ENCODE measurements at regions not wholly inside any gene's neighbourhood (a gene's known extent, or its start where the extent isn't known, plus 50 kb on each side); places are given as distances from the start of the nearest gene placed in this dataset.

DNA sequence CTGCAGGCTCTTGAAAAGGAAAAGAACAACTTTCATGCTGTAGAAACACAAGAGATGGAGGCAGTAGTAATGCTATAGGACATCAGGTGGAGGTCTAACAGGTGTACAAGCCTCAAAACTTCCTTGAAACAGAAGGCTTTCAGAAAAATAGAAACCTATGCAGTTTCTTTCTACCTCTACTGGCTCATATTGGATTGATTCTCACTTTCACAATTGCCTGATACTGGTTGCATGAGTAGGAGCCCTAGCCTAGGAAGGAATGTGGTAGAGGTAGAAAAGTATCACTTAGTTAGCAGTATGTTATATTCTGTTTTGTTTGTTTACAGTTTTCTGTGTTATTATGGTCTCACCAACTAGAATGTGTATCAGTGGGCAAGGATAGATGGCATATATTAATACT is 175.4 kb upstream of the GORAB start:
- DNase-seq: no peak
- TF ChIP-seq GATA1 (IDR thresholded peaks at IDR 0.05; ENCODE audit: low read depth, low read length) (no peak), POLR2A (IDR thresholded peaks at IDR 0.05; ENCODE audit: low read length) (no peak)

DNA sequence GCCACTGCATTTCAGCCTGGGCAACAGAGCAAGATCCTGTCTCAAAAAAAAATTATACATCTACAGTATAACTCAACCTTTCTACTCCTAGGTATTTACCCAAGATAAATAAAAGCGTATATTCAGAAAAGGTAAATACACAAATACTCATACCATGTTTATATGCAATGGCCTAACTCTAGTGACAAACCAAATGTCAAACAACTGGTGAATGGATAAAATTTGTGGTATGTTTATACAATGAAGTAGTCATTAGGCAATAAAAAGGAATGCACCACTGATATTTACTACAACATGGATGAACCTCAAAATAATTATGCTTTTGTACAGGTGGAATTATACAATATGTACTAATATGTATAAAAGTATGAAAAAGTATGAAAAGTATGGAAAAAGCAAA is 174.2 kb upstream of the GORAB start:
- no peak for DNase-seq
- TF ChIP-seq POLR2A (IDR thresholded peaks at IDR 0.05; ENCODE audit: low read length) (no peak), GATA1 (IDR thresholded peaks at IDR 0.05; ENCODE audit: low read depth, low read length) (no peak)

DNA sequence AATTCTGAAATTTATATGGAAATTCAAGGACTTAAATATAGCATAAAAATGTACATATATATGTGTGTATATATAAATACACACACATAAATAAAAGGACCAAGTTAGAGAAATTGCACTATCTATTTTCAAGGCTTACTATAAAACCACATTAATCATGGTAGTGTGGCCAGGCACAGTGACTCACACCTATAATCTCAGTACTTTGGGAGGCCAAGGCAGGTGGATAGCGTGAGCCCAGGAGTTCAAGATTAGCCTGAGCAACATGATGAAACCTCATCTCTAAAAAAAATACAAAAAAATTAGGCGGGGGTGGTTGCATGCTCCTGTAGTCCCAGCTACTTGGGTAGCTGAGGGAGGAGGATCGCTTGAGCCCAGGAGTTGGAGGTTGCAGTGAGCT is 171.4 kb upstream of the GORAB start:
- DNase-seq: no peak
- TF ChIP-seq GATA1 (IDR thresholded peaks at IDR 0.05; ENCODE audit: low read depth, low read length) (no peak), POLR2A (IDR thresholded peaks at IDR 0.05; ENCODE audit: low read length) (no peak)

DNA sequence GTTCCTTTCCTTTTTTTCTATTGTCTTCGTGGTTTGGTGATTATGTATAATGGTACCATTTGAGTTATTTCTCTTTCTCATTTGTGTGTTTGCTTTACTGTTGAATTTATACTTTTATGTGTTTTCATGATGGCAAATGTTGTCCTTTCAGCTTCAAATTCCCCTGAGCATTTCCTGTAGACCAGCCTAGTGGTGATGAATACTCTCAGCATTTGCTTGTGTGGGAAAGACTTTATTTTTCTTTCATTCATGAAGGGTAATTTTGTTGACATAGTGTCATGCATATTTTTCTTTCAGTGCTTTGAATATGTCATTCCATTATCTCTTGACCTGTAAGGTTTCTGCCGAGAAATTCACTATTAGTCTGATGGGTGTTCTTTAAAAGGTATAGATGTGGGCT is 166.6 kb upstream of the GORAB start:
- TF ChIP-seq GATA1 (IDR thresholded peaks at IDR 0.05; ENCODE audit: low read depth, low read length): no peak
- TF ChIP-seq POLR2A (IDR thresholded peaks at IDR 0.05; ENCODE audit: low read length): no peak
- DNase-seq: no peak

DNA sequence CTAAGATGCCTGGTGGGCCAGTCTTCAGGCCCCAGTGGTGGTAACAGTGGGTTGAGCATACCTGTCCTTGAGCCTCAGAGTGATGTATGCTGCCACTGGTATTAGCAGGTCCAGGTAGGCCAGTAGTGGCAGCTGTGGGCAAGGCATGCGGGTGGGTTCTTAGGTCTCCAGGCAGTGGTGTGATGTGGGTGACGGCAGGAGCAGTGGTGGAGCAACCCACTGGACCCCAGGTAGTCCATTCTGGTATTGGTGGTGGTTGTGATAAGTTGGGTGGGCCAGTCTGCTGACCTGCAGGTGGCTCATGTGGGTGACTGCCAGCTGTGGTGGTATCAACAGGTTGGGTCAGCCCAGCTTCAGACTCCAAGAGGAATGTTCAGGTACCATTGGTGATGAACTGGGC is 165.0 kb upstream of the GORAB start:
- DNase-seq: no peak
- TF ChIP-seq POLR2A (IDR thresholded peaks at IDR 0.05; ENCODE audit: low read length): no peak
- no peak for TF ChIP-seq GATA1 (IDR thresholded peaks at IDR 0.05; ENCODE audit: low read depth, low read length)

DNA sequence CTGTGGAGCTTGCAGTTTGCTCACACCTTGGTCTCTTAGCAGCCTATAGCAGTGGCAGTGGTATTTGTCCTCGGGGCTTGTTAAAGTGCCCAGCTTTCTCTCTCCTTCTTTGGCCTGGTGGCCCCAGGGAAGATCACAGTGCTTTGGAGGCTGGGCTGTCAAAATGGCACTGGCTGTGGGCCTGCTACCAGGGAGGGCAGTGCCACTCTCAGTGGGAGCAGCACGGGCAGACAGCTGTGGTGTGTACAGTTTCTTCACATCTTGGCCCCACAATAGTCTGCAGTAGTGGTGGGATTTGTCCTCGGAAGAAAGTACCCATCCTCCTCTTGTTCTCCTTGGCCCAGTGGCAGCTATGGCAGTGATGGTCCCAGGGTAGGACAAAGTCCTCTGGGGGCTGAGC is 164.4 kb upstream of the GORAB start:
- no peak for DNase-seq
- no peak for TF ChIP-seq GATA1 (IDR thresholded peaks at IDR 0.05; ENCODE audit: low read depth, low read length)
- TF ChIP-seq POLR2A (IDR thresholded peaks at IDR 0.05; ENCODE audit: low read length): no peak

DNA sequence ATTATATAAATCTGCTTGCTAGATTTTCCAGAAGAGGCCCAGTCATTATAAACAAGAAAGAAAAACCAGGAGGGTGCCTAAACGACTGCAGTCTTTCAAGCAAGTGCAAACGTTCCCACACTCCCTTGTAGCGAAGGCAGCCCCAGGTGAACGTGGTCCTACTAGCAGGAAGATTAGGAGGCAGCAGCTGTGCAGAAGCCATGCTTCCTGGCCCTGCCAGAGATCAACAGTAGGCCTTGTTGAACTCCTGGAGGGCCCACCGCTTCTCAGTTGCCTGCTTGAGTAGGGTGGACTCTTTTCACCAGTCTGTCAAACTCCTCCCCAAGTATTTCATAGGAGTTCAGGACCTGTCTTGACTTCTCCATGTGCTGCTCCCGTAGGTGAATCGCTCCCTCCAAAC is 163.0 kb upstream of the GORAB start:
- no peak for TF ChIP-seq POLR2A (IDR thresholded peaks at IDR 0.05; ENCODE audit: low read length)
- no peak for TF ChIP-seq GATA1 (IDR thresholded peaks at IDR 0.05; ENCODE audit: low read depth, low read length)
- DNase-seq: no peak

DNA sequence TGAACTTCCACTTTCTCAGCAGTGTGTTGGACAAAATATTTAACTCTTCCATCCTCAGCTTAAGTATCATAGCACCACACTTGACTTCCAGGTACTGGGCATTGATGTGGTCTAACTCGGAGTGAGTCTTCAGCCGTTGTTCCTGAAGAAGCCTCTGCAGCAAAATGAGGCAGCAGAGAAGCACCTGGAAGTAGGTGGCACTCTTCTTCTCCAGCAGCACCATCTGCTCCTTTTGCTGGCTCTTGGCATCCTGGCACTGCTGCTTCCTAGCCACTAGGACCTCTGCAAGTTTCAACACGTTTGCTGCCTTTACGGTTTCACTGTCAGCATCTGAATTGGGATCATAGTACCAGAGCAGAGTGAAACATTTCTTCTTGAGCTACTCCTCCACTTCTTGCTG is 162.5 kb upstream of the GORAB start:
- no peak for TF ChIP-seq GATA1 (IDR thresholded peaks at IDR 0.05; ENCODE audit: low read depth, low read length)
- TF ChIP-seq POLR2A (IDR thresholded peaks at IDR 0.05; ENCODE audit: low read length): no peak
- no peak for DNase-seq

DNA sequence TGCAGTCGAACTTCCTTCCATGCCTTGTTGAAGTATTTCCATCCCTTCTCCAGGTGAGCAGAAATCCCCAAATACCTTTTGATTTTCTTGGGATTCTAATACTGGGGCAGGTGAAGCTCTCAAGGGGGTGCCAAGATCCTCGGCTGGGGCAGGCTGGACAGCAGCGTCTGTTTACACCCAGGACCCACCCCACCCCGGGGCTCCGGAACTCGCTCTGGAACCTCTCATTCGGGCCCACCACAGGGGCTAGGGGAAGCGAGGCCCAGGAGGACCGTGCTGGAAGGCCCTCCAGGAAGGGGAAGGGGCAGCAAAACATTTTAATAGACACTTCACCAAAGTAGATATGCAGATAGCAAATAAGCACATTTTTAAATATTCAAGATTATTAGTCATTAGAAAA is 161.9 kb upstream of the GORAB start:
- TF ChIP-seq POLR2A (IDR thresholded peaks at IDR 0.05; ENCODE audit: low read length): no peak
- TF ChIP-seq GATA1 (IDR thresholded peaks at IDR 0.05; ENCODE audit: low read depth, low read length): no peak

DNA sequence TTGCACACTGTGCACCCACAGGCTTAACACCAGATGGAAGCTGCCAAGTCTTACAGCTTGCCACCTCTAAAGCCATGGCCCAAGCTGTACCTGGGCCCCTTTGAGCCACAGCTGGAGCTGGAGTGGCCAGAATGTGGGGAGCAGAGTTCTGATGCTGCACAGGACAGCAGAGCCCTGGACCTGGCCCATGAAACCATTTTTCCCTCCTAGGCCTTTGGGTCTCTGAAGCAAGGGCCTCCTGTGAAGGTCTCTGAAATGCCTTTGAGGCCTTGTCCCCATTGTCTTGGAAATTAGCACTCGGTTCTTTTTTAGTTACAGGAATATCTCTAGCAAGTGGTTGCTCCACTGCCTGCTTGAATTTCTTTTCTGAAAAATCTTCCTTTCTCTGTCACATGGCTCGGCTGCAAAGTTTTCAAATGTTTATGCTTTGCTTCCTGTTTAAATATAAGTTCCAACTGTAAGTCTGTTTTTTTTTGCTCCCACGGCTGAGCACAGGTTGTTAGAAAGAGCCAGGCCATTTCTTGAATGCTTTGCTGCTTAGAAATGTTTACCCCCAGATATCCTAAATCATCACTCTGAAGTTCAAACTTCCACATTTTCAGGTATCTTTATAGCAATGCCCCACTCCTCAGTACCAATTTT is 156.8 kb upstream of the GORAB start:
- DNase-seq: no peak

More for the DNA sequence above, 161.9 kb upstream of the GORAB start:
- DNase-seq: no peak

DNA sequence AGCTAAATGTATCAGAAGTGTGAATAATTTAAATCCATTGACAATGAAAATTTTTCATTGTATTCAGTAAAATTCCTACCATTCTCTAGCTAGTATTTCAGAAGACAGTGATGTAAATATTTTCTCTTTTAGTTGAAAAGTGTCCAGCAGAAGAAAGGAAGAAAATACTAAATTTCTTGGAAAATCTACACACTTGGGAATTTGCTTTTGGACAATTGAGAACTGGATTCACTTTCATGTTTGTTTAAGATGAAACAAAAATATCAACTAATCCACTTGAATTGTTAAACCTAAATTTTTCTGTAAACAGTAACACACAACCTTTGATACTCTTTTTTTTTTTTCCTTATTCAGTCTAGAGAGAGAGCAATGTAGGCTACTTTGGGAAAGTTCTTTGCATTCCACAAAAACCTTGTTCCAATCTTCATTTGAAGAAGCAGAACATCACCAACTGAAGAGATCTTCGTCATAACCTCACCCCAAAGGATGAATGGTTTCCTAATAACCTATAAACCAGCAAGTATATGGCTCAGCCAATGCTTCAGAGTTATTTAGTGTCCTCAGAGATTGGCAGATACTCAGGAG is 155.1 kb upstream of the GORAB start:
- TF ChIP-seq GATA1 (IDR thresholded peaks at IDR 0.05; ENCODE audit: low read depth, low read length) (no peak), POLR2A (IDR thresholded peaks at IDR 0.05; ENCODE audit: low read length) (no peak)
- DNase-seq: no peak

More for the DNA sequence above, 156.8 kb upstream of the GORAB start:
- TF ChIP-seq POLR2A (IDR thresholded peaks at IDR 0.05; ENCODE audit: low read length): no peak
- no peak for TF ChIP-seq GATA1 (IDR thresholded peaks at IDR 0.05; ENCODE audit: low read depth, low read length)

DNA sequence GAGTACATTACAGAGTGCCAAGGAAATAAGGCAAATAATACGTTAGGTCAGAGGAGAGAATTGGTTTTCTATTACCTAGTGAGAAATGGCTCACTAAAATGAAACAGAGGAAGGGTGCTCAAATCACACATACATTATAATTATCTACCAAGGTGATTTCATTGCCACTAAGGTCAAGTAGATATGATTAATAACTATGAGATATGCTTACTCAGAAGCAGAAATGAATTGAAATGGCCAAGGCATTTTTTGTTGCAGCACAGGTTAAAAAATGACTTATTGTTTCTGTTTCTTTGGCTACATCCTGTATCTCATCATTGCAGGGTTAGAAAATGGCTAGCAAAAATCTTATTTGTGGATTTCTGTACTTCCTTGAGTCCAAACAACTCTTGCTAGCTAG is 154.5 kb upstream of the GORAB start:
- TF ChIP-seq POLR2A (IDR thresholded peaks at IDR 0.05; ENCODE audit: low read length): no peak
- DNase-seq: no peak

DNA sequence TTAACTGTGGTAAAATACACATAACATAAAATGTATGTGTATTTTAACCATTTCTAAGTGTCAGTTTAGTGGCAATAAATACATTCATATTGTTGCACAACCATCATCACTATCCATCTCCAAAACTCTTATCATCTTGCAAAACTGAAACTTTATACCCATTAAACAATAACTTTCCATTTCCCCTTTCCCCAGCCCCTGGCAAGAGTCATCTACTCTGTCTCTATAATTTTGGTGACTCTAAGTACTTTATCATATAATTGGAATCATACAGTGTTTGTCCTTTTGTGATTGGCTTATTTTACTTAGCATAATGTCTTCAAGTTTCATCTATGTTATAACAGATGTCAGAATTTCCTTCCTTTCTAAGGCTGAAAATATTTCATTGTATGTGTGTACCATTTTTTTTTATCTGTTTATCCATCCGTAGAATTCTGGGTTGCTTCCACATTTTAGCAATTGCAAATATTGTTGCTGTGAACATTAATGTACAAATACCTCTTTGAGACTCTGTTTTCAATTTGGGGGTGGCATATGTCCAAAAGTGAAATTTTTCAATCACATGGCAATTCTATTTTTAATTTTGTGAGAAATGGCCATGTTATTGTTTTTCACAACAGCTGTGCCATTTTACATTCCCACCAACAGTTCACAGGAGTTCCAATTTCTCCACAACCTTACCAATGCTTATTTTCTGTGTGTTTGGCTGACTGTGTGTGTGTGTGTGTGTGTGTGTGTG is 153.9 kb upstream of the GORAB start:
- DNase-seq: no peak
- no peak for TF ChIP-seq GATA1 (IDR thresholded peaks at IDR 0.05; ENCODE audit: low read depth, low read length)
- TF ChIP-seq POLR2A (IDR thresholded peaks at IDR 0.05; ENCODE audit: low read length): no peak

DNA sequence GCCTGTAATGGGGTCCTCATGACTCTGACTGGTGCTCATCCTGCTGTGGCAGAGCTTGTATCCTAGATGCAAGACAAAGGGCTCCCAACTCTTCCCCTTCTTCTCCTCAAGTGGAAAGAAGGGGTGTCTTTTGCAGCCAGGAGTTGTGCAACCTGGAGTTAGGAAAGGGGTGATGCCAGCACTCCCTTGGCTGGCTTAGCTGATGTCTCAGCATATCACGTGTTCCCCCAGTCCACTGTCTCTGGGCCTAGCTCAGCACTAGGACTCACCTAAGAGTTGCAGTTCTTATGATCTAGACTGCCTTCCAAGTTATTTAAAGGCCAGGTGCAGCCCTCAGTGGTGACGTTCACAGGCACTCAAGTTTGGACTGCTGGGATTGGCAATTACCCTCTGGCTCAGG is 146.2 kb upstream of the GORAB start:
- TF ChIP-seq POLR2A (IDR thresholded peaks at IDR 0.05; ENCODE audit: low read length): no peak
- no peak for TF ChIP-seq GATA1 (IDR thresholded peaks at IDR 0.05; ENCODE audit: low read depth, low read length)
- no peak for DNase-seq

DNA sequence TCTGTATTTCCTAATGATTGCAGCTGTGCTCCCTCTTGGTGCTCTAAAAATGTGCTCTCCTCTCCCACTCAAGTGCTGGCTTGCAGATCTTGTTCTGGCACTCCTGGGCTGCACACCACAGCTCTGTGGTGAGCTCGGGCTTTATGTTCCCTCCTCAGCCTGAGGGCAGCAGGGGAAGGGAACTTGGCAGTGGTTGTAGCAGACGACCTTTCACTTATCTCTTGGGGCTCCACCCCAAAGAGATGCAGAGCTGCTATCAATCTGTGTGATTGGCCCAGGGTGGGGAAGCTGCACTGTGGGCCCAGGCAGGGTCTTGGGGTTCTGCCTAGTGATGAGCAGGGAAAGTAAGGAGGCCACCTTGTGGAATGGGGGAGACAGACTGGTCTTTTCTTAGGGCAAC is 143.5 kb upstream of the GORAB start:
- no peak for TF ChIP-seq GATA1 (IDR thresholded peaks at IDR 0.05; ENCODE audit: low read depth, low read length)
- TF ChIP-seq POLR2A (IDR thresholded peaks at IDR 0.05; ENCODE audit: low read length): no peak
- DNase-seq: no peak

All from erythroblast (primary cell).